ENCODE measurements at regions not wholly inside any gene's neighbourhood (a gene's known extent, or its start where the extent isn't known, plus 50 kb on each side); places are given as distances from the start of the nearest gene placed in this dataset.

- TF ChIP-seq ZBTB33 (IDR thresholded peaks at IDR 0.05; ENCODE audit: borderline replicate concordance, low read depth) = no peak
- TF ChIP-seq SMC3 (IDR thresholded peaks at IDR 0.05; ENCODE audit: low read depth, low read length) = no peak
- no peak for TF ChIP-seq GATA2 (CRISPR knock-in tag; IDR thresholded peaks at IDR 0.05)
- no peak for TF ChIP-seq FOXJ3 (CRISPR knock-in tag; IDR thresholded peaks at IDR 0.05)
- no peak for TF ChIP-seq MAX (IDR thresholded peaks at IDR 0.05; ENCODE audit: low read depth)
- TF ChIP-seq MXI1 (IDR thresholded peaks at IDR 0.05; ENCODE audit: low read depth, low read length) = no peak
- TF ChIP-seq TAF1 (IDR thresholded peaks at IDR 0.05; ENCODE audit: borderline replicate concordance, low read depth, low read length) = no peak
Measured at GRCh38 chr5:20331826-20332225, 343.8 kb upstream of the CDH18 start (continued).

- CTCF ChIA-PET = no interaction called here
Measured at GRCh38 chr5:20323323-20323722, 335.3 kb upstream of the CDH18 start.

GRCh38 chr5:20307391-20307790 is 319.4 kb upstream of the CDH18 start:
- no peaks in the 10 kb centered on the region for H3K4me1 ChIP-seq (ENCODE audit: control insufficient read depth in 1 of 2, insufficient read depth in 2 of 2, low read depth in 1 of 2, low read length in 1 of 2)
- no peak overlapping the region for H3K4me2 ChIP-seq
- no peak for DNase-seq
- POLR2A ChIA-PET = no interaction called here
- H3F3A ChIP-seq (replicated peaks; ENCODE audit: insufficient read depth) = no peaks in the 10 kb centered on the region
- H3K27ac ChIP-seq (ENCODE audit: low read depth in 2 of 2, low read length in 1 of 2) = no peak overlapping the region
- H4K20me1 ChIP-seq (ENCODE audit: insufficient read depth) = no peaks in the 10 kb centered on the region
- no peaks in the 10 kb centered on the region for H3K79me2 ChIP-seq (ENCODE audit: insufficient read depth)
- TF ChIP-seq, protein P1, sequence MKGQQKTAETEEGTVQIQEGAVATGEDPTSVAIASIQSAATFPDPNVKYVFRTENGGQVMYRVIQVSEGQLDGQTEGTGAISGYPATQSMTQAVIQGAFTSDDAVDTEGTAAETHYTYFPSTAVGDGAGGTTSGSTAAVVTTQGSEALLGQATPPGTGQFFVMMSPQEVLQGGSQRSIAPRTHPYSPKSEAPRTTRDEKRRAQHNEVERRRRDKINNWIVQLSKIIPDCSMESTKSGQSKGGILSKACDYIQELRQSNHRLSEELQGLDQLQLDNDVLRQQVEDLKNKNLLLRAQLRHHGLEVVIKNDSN (IDR thresholded peaks at IDR 0.05; ENCODE audit: borderline replicate concordance, low read depth) = no peak
- TF ChIP-seq FOXM1 (IDR thresholded peaks at IDR 0.05; ENCODE audit: low read depth) (no peak), EZH2phosphoT487 (IDR thresholded peaks at IDR 0.05; ENCODE audit: borderline replicate concordance, low read depth) (no peak), JUND (IDR thresholded peaks at IDR 0.05) (no peak), NFIC (IDR thresholded peaks at IDR 0.05; ENCODE audit: borderline replicate concordance) (no peak), MXI1 (IDR thresholded peaks at IDR 0.05; ENCODE audit: low read depth, low read length) (no peak), NRF1 (IDR thresholded peaks at IDR 0.05; ENCODE audit: low read depth, low read length) (no peak), SMC3 (IDR thresholded peaks at IDR 0.05; ENCODE audit: low read depth, low read length) (no peak), MEF2A (IDR thresholded peaks at IDR 0.05; ENCODE audit: borderline replicate concordance, low read depth) (no peak), CHD2 (IDR thresholded peaks at IDR 0.05; ENCODE audit: low read length, partially characterized antibody) (no peak), GABPA (IDR thresholded peaks at IDR 0.05; ENCODE audit: low read depth) (no peak), RAD21 (IDR thresholded peaks at IDR 0.05; ENCODE audit: low read length) (no peak), EP300 (IDR thresholded peaks at IDR 0.05; ENCODE audit: borderline replicate concordance in 1 of 2, low read depth in 1 of 2, low read length in 1 of 2) (no peak), ELF1 (IDR thresholded peaks at IDR 0.05) (no peak), CTCF (IDR thresholded peaks at IDR 0.05) (no peak), FOSL2 (IDR thresholded peaks at IDR 0.05; ENCODE audit: borderline replicate concordance, low read depth) (no peak), MAX (IDR thresholded peaks at IDR 0.05; ENCODE audit: low read depth) (no peak)
- H3K9me2 ChIP-seq = no peaks in the 10 kb centered on the region
- CTCF ChIA-PET = no interaction called here
- no peak overlapping the region for H3K9ac ChIP-seq
- no peaks in the 10 kb centered on the region; the same call in 1 of the 2 replicates for H3K27me3 ChIP-seq (ENCODE audit: insufficient read depth)
- H3K4me3 ChIP-seq (ENCODE audit: low read depth in 2 of 2, low read length in 1 of 2) = no peak overlapping the region
- no peak overlapping the region for H2AFZ ChIP-seq (ENCODE audit: low read depth)
- no peaks in the 10 kb centered on the region for H3K36me3 ChIP-seq (replicated peaks in 1 of 2; ENCODE audit: control insufficient read depth in 1 of 2, insufficient read depth in 2 of 2, low read length in 1 of 2)
- no peaks in the 10 kb centered on the region for H3K9me3 ChIP-seq

More at GRCh38 chr5:20323323-20323722, 335.3 kb upstream of the CDH18 start:
- H3K27ac ChIP-seq (ENCODE audit: low read depth in 2 of 2, low read length in 1 of 2) = no peak overlapping the region
- POLR2A ChIA-PET = no interaction called here
- H3K27me3 ChIP-seq (ENCODE audit: insufficient read depth) = no peaks in the 10 kb centered on the region
- no peaks in the 10 kb centered on the region for H3K4me1 ChIP-seq (ENCODE audit: control insufficient read depth in 1 of 2, insufficient read depth in 2 of 2, low read depth in 1 of 2, low read length in 1 of 2)
- H4K20me1 ChIP-seq (ENCODE audit: insufficient read depth) = no peaks in the 10 kb centered on the region
- no peaks in the 10 kb centered on the region for H3K36me3 ChIP-seq (replicated peaks in 1 of 2; ENCODE audit: control insufficient read depth in 1 of 2, insufficient read depth in 2 of 2, low read length in 1 of 2)
- no peak for DNase-seq
- H2AFZ ChIP-seq (ENCODE audit: low read depth) = no peak overlapping the region
- no peaks in the 10 kb centered on the region for H3F3A ChIP-seq (replicated peaks; ENCODE audit: insufficient read depth)
- no peak for TF ChIP-seq SIN3A (IDR thresholded peaks at IDR 0.05; ENCODE audit: borderline replicate concordance, low read depth, low read length)
- no peaks in the 10 kb centered on the region for H3K9me2 ChIP-seq
- no peak overlapping the region for H3K4me2 ChIP-seq
- no peaks in the 10 kb centered on the region for H3K79me2 ChIP-seq (ENCODE audit: insufficient read depth)
- H3K9me3 ChIP-seq = no peaks in the 10 kb centered on the region
- no peak overlapping the region for H3K4me3 ChIP-seq (ENCODE audit: low read depth in 2 of 2, low read length in 1 of 2)
- no peak overlapping the region for H3K9ac ChIP-seq
